NCI-H1930 (cell line): ENCODE measurements at regions not wholly inside any gene's neighbourhood (a gene's known extent, or its start where the extent isn't known, plus 50 kb on each side); places are given as distances from the start of the nearest gene placed in this dataset.

Experiments
- DNase-seq, 2 experiments: peaks; one replicate each; lab custom pipeline; 2025; lab: John Stamatoyannopoulos, UW

DNA sequence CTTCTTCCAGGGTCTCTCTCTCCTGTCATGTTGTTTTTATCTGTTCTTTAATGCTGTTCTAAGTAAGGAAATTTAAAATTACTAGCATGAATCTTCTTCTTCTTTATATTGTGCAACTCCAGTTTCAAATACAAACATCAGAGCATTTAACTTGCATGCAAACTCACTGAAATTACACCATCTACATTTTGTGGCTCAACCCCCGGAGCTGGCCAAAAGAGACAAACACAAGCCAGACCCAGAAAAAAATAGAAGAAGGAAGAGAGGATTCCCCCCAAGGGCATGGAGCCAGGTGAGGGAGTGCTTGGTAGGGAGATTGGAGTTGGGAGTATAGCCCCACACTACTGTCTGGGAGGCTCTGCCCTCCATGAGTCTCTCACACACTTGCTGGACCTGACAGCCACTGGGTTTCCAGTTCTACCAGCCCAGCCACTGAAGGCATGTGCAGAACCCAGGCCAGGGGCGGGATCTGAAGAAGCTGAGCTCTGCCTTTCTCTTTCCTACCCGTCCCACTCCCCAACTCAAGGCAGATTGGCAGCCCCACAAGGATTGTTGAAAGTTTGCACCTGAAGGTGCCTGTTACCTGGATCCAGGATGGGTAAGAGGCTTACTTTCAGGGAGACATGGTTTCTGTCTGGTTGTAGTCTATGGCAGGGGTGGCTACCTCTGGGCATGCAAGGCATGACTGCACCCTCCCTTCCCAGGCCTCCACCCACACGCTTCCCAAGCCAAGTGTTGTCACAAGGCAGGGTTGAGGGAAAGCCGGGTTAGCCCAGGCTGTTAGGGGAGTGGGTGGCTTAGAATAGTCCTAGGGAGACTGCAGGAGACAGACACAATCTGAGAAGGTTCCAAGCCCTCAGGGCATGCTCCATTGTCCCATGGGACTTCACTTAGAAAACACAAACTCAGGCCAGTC, 297.2 kb downstream of the TGFB2 start:
- DNase-seq = no peak

- no peak for DNase-seq
Measured at GRCh38 chr1:218643281-218643680, 298.1 kb downstream of the TGFB2 start.

DNA sequence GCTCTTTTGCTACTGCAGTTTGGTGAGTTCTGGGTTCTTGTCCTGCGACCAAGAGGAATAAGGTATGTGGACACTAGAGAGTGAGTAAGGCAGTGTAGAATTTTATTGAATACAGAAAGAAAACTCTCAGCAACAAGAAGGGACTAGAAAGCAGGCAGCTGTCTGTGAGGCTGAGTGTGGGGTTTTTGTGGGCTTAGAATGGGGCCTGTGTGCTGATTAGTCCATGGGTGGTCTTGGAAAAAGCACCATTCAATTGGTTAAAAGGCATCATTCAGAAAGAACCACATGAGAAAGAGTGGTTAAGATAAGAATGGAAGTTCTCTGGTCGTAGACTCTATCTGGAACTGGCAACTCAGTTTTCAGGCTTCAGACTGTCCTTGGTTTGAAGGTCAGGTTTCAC, 298.8 kb downstream of the TGFB2 start:
- no peak for DNase-seq

DNA sequence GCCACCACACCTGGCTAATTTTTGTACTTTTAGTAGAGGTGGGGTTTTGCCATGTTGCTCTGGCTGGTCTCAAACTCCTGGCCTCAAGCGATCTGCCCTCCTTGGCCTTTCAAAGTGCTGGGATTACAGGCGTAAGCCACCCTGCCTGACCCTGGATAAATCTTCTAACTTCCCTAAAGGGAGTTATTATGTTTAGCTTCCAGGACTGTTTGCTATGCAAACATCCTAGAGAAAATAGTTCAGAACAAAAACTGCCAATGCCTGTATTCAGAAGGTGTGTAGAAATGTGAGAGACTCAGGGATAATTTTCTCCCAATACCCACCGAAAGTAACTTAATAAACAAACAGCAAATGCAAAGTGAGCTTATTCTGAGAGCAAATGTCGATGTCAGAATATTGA, 301.2 kb downstream of the TGFB2 start:
- DNase-seq = no peak

GRCh38 chr1:218656301-218657037, 311.3 kb downstream of the TGFB2 start:
- DNase-seq = no peak

DNA sequence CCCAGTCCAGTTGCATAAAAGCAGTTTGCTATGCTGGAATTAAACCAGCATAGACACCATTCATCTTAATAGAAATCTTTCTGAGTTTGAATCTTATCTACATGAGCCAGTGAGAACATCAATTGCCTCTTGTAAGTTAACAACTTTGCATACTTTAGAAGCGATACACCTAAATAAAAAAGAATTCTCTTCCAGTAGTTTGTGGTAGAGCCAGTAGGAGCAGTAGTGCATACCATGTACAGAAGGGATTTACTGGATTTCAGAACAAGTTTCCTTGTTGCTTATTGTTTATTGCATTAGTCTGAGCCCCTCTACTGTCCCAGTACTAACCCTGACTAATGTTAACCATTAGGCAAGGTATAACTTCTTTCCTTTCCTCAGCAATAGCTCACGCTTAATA, 313.1 kb downstream of the TGFB2 start:
- DNase-seq = no peak

GRCh38 chr1:218658899-218659298, 313.8 kb downstream of the TGFB2 start:
- no peak for DNase-seq

DNA sequence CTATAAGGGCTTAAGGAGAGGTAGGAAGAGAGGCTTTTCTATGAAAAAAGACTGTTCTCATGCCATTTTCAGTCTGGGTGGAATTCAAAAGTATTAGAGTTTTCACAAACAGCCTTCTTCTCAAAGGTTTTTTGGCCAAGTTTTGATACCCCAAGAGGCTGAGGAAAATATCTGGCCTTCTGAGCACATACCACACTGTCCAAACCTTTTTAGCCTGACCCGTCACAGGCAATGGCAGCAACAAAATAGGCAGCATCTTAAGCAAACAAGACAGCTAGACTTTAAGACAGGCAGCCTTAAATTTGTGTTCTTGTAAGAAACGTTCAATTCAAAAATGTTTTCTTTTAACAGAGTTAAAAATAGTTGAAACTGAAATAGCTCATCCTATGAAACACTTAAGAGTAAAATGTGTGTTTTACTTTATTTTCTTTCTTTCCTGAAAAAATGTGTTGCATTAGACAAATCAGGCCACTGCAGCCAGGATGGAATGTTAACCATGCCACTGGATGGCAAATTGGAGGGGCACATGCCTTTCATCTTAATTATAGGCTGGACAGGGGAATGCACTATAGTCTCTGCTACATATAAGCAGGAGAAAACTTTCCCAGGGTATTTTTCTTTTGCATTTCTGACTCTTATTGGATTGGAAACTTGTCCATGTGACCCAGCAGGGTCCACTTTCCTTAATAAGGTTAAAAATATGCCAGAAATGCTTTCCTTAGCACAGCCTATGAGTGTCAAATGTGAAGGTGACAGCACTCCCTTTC, 315.0 kb downstream of the TGFB2 start:
- no peak for DNase-seq

DNA sequence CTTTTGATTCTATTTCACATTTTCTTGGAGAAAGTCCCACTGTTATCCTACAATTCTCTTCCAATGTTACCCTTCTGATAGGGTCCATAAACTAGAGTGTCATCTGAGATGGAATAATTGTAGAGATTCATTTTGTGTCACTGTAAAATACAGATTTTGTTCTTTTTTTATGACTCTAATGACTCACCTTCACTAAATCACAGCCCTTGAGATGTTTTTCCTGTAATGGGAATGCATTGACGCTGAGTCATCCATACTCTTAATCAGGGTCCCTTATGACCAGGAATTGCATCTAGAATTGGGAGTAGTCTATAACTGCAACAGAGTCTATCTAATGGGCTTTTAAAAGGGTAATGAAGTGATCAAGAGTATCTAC, 315.5 kb downstream of the TGFB2 start:
- DNase-seq = no peak

GRCh38 chr1:218661411-218661810, 316.3 kb downstream of the TGFB2 start:
- DNase-seq = no peak

DNA sequence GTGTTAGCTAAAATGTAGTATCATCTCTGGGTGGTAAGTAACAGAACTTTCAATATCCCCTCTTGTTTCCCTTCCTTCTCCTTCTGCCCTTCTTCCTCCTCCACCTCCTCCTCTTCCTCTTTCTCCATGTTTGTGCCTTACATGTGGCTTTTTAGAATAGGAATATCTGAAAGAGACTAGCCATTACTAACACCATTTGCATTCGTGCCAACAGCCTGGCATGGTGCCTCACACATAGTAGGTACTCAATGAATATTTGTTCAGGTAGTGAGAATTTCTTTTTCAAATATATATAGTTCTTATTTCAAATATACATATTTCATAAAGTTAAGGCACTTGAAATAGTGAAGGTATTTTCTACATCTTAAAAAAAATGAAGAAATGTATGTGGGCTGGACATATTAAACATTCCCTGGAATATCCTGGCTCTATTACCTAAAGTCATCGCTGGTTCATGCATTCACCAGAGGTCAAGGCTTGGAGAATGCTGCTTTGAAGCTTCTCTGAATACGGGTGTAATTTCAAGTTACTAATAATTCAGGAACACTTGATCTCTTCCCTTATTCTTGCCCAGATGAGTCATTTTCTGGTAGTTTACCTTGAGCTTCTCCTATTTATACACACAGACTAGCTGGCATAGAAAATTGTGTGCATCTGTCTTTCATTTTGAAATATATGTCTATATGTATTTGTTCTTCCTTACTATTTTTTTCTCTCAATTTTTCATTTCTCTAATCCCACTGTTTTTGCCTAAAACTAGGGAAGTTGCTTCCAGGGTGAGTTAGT, 319.4 kb downstream of the TGFB2 start:
- DNase-seq = no peak

GRCh38 chr1:218665221-218665620, 320.1 kb downstream of the TGFB2 start:
- no peak for DNase-seq

DNA sequence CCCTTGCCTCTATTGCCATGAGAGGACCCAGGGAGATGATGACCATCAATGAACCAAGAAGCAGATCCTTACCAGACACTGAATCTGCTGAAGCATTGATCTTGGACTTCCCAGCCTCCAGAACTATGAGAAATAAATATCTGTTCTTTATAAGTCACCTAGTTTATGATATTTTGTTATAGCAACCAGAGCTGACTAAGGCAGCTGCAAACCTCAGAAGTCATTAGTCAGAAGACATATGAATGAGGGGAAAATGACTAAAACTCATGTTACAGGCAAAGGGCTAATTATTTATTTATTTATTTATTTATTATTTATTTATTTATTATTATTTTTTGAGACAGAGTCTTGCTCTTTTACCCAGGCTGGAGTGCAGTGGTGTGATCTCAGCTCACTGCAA, 321.1 kb downstream of the TGFB2 start:
- no peak for DNase-seq

DNA sequence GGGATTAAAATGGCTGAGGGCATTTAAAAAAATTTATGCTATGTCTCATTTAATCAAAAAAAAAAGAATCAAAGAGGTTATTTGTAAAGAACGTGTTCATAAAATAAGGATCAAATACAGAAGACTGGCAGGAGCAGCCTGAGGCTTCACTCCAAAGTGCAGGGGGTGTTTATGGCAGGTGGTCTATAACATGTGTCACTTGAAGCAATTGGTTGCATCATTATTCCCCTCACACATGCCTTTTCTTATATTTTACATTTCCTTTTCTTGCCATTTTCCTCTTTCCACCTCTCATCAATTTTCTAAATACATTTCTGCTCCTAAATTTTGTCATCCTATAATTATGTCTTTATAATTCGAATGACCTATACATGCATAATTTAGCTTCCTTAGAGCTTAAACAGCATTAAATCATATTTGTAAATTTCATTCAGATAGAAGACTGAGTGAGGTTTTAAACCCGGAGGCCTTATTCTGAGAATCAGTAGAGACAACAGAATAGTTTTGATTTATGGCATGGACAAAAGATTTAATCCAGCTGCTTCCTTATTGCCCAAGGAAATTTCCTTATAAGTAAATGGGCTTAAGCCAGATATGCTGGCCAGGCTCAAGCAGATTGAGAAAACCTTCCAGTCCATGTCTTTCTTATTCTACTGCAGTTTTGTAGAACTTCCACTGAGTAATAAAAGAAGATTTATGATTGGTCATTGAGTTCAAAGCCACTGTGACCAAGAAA, 322.8 kb downstream of the TGFB2 start:
- no peak for DNase-seq

DNA sequence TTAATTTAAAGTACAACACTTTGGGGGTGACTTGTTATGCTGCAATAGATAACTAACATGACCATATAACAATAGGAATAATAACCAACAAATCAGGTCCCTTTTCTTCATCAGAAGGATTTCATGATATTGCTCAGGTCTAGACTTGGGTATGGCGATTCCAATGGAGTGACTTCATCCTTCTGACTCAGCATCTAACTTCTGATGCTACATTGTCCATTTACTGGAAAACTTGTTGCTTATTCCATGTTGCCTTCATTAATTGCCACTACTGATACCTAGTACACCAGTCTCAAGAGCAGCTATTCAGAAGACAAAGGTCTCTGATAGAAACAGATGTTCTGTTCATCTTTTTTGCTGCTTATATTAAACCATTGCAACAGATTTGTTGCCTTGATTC, 324.3 kb downstream of the TGFB2 start:
- no peak for DNase-seq

DNA sequence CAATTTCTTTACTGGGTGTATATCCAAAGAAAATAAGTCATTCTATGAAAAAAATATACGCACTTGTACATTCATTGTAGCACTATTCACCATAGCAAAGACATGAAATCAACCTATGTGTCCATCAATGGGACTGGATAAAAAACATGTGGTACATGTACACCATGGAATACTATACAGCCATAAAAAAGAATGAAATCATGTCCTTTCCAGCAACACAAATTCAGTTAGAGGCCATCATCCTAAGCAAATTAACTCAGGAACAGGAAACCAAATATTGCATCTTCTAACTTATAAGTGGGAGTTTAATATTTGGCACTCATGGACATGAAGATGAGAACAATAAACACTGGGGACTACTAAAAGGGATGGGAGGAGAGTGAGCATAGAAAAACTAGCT, 325.7 kb downstream of the TGFB2 start:
- no peak for DNase-seq

GRCh38 chr1:218671573-218671972, 326.4 kb downstream of the TGFB2 start:
- DNase-seq = no peak

DNA sequence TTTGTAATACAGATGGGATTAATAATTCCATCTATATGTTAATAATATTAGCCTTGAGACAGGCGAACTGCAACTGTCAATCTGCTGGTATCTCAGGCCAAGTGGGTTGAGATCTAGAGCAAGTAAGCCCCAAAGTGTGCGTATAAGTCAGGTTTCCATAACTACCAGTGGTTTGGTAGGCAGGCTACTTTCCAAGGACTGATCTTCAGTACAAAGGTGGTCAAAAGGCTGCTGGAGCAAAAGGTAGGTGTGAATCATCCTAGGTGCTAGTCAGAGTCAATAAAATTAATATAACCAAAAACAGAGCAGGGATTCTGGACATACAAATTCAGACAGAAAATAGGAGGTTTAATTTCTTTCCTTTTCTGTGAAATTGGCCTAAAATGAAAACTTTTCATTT, 328.0 kb downstream of the TGFB2 start:
- DNase-seq = no peak

- DNase-seq = no peak
Measured at GRCh38 chr1:218674280-218674773, 329.2 kb downstream of the TGFB2 start.

DNA sequence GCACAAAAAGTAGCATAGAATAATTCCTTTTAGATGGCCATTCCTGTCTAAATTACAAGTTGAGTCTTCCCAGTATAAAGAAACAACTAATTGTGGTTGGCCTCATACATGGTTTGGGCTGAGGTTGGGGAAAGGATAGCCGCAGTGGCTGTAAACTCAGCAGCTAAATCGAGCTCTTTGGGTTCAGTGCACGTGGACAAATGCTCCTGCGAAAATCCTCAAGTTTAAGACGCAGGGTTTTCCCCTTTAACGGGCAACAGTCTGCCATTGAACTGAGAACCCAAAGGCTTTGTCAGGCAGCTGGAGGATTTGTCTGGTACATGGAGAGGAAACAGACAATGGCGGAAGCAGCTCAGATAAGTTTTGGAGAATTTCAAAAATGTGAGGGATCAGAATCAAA, 331.9 kb downstream of the TGFB2 start:
- no peak for DNase-seq

DNA sequence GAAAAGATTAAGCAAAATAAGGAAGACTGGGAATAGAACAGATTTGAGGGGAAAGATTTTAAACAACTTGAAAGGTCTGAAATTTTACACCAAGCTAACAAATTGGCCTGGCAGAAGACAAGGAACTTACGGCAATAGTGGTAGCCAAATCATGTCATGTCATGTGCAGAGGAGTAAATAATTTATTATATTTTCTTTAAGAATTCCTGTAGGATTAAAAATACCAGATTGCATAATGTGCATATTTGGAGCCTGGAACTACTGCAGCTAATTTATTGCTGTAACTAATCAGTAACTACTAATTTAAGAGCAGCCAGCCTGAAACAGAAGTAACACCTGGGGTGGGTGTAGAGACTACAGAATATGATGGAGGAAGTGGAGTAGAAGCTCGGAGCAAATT, 334.3 kb downstream of the TGFB2 start:
- no peak for DNase-seq
